ENCODE measurements at regions not wholly inside any gene's neighbourhood (a gene's known extent, or its start where the extent isn't known, plus 50 kb on each side); places are given as distances from the start of the nearest gene placed in this dataset.
"Not testable (repeated sequence)": the region's sequence is repeated elsewhere in the genome, so short reads cannot be mapped to it uniquely, and the experiment has no call there.

DNA sequence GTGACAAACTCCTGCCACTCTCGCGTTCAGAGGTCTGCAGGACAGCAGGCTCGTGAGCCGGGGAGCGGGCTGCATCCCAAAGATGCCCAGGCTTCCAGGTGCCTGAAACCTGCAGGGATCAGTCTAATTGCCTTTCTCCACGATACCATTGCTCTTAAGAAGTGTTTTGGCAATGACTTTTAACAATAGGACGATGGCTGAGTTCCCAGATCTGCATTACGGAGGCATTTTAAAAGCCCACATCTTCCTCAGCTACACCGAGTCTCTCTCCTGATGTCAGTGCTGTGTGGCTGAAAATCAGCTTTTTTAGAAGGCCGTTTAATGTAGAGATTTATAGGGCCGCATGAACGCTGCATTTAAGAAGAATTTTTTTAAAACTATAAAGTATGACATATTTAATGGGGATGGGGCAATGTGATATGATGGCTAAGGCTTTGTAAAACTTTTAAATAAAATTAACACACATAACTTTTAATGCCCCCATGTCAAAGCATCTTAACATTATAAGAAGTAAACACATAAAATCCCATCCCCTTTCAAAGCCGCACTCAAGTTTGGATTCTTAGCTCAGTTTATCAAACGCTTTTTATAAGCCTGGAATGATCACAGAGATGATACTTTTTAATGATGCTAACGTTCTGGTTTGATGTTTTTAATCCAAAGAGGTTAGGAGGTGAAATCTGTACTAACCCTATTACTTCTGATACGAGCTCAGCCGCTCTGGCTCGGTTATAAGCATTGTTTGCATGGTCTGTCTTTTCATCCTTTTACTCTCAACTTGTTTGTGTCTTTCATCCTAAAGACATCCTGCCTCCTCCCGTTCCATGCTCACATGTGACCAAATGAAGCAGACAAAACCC lies 386.0 kb downstream of the SMOC2 start:
- DNase-seq (ENCODE audit: low read depth, low spot score), result no peak

- DNase-seq (ENCODE audit: low read depth, low spot score), result no peak
Measured at GRCh38 chr6:168826078-168826390, 385.1 kb downstream of the SMOC2 start.

GRCh38 chr6:168825226-168826077 lies 384.5 kb downstream of the SMOC2 start:
- DNase-seq (ENCODE audit: low read depth, low spot score), result no peak

DNA sequence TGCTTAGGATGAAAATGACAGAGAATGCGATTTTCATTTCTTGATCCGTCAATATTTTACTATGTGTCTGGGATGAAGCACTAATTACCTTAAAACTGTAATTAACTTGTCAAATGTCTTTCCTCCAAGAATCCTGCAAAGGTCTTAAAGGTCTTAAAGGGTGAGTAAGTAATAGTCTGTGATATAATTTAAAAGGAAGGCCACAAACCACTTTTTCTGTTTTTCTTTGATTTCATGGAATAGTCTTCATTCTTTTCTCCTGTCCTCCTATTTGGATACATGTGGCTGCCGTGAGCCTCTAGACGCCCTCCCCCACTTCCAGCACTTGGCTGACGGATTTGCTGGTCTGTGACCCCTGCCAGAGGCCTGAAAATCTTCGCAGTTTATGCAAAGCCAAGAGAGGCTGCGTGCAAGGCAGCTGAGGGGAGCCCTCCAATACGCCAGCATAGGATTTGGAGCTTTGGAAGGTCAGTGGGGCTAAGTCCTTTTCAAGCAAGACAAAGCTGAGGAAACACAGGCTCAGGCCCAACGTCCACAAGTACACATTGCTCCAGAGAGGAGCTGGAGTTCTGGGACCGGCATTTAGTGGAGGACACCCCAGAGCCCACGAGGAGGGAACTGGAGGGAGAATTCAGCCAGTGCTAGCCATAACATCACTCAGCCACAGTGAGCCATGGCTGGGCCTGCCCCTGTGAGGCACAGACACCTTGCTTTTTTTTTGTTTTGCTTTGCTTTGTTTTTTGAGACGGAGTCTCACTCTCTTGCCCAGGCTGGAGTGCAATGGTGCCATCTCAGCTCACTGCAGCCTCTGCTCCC lies 382.6 kb downstream of the SMOC2 start:
- no peak for DNase-seq (ENCODE audit: low read depth, low spot score)

DNA sequence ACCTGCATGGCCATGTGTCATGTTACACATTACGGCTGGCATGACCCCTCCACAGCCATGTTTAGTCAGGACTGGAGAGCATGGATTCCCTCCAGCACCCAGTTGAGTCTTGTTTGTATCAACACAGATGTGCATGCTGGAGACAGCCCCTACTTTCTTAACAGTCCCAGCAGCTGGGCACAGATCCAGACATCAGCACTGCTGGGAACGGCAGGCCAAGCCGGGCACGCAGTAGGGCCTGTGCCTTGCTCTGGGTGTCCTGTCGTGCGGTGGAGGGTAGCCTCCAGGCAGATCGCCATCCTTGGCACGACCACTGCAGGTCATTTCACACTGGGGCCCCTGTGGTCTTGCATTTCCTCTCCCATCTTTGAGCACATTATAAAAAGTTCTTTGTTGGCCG lies 381.4 kb downstream of the SMOC2 start:
- DNase-seq (ENCODE audit: low read depth, low spot score), result peak; percentile 63

- DNase-seq (ENCODE audit: low read depth, low spot score), result no peak
Measured at GRCh38 chr6:168819546-168819945, 378.6 kb downstream of the SMOC2 start.

GRCh38 chr6:168817558-168818159 lies 376.7 kb downstream of the SMOC2 start:
- DNase-seq (ENCODE audit: low read depth, low spot score), result no peak

GRCh38 chr6:168815229-168815628 lies 374.2 kb downstream of the SMOC2 start:
- no peak for DNase-seq (ENCODE audit: low read depth, low spot score)

GRCh38 chr6:168808232-168808631 lies 367.2 kb downstream of the SMOC2 start:
- DNase-seq (ENCODE audit: low read depth, low spot score), result no peak

GRCh38 chr6:168804331-168804730 lies 363.3 kb downstream of the SMOC2 start:
- DNase-seq (ENCODE audit: low read depth, low spot score), result no peak

- DNase-seq (ENCODE audit: low read depth, low spot score), result no peak
Measured at GRCh38 chr6:168803874-168804273, 362.9 kb downstream of the SMOC2 start.

GRCh38 chr6:168799067-168799466 lies 358.1 kb downstream of the SMOC2 start:
- no peak for DNase-seq (ENCODE audit: low read depth, low spot score)

- DNase-seq (ENCODE audit: low read depth, low spot score), result no peak
Measured at GRCh38 chr6:168796106-168796505, 355.1 kb downstream of the SMOC2 start.

- DNase-seq (ENCODE audit: low read depth, low spot score), result not testable (repeated sequence)
Measured at GRCh38 chr6:168795611-168796010, 354.6 kb downstream of the SMOC2 start.

DNA sequence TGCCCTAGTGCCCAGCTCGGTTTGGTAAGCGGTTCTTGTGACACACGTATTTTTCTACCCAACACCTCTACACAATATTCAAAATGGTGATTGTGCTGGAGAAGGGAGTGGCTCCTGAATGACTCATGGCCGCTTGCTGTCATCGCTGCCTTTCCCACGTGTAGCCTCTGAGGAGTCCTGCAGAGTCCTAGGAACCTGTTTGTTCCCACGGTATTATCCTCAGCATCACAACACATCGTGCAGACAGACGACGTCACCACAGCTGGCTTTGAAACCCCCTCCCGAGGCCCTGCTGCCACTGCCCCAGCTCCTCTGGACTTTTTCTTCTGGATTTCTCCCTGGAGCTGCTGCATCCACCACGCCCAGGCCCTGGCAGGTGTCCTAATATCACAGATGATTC lies 353.5 kb downstream of the SMOC2 start:
- no peak for DNase-seq (ENCODE audit: low read depth, low spot score)

GRCh38 chr6:168793649-168794048 lies 352.7 kb downstream of the SMOC2 start:
- DNase-seq (ENCODE audit: low read depth, low spot score), result no peak

GRCh38 chr6:168791917-168792316 lies 350.9 kb downstream of the SMOC2 start:
- no peak for DNase-seq (ENCODE audit: low read depth, low spot score)

DNA sequence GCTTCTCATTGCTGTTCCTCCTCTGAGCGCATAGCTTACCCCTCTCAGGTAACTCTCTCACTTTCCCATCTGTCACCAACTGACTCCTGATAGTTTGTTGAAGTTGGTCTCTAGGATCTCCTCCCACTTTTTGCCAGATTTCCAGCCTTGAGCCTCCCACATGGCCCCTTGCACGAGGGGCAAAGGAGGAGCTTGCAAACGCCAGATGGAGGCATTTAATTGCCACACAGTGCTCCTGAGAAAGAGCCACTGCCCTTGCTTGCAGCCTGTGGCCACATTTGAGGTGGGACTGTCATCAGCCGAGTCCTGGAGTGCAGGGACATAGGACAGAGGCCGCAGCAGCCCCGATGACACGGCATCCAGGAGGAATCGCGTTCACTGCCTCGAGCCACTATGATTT lies 348.7 kb downstream of the SMOC2 start:
- DNase-seq (ENCODE audit: low read depth, low spot score), result no peak

DNA sequence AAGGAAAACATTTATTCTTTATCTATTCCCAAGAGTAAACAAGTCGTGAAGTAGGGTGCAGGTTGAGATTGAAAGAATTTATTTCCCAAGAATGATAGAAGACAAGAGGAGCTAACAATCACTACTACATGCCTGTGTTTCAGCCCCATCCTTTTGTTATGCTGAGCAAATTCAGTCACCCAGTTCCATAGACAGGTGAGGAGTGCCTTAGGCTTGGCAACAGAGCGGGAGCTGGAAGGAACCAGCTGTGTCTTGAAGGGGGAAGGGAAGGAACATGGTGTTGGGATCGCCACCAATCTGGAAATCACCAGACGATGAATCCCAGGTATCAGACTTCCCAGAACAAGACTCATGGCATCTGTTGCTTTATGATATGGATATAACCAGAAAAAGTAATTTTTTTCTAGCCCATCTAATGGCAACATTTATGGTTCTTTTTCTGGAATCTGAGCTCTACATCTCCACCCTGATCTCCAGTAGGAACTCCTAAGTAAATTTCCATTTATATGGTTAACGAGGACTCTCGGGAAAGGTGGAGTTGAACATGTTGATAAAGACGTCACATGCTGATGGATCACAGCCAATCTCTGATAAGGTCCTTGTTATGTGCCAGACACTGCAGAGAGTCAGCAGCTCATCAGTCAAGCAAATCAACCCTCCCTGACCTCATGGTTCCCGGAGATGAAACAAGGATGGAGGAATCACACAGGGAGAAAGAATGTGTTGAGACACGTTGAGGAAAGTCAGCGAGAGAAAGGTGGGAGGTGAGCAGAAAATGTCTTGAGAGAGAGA lies 344.9 kb downstream of the SMOC2 start:
- DNase-seq (ENCODE audit: low read depth, low spot score), result no peak

GRCh38 chr6:168784426-168784825 lies 343.4 kb downstream of the SMOC2 start:
- DNase-seq (ENCODE audit: low read depth, low spot score), result no peak

DNA sequence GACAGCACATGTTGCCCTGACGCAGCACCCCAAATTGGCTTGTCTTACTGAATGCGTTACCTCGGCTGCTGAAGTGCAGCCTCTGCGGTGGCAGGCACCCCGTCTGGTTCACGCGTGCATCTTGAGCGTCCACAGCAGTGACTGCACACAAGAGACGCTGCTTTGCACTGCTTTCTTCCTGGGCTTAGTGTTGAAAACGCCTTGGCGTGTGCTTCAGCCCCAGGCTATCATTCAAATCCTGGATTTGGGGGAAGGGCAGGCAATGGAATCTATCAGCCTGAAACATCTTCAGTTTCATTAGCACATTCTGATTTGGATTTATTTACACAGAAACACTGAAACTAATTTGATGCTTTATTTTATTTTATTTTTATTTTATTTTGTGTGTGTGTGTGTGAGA lies 342.7 kb downstream of the SMOC2 start:
- DNase-seq (ENCODE audit: low read depth, low spot score), result no peak
